ENCODE measurements at regions not wholly inside any gene's neighbourhood (a gene's known extent, or its start where the extent isn't known, plus 50 kb on each side); places are given as distances from the start of the nearest gene placed in this dataset.
"Not testable (repeated sequence)": the region's sequence is repeated elsewhere in the genome, so short reads cannot be mapped to it uniquely, and the experiment has no call there.

DNA sequence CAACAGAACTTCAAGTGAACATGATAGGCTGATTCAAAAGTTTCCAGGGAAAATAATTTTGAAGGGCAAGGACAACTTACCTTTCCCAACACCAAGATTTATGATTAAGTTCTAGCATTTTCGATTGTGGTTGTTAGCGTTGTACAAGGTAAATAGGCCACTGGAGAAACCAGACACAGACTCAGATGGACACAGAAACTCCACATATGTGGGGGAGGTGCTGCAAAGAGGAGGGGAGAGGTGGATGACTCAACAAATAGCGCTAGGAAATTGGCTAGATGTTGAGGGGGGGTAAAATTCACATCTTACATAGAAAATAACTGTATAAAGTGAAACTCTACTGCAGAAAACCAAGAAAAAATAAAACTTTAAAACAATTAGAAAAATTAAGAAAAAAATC lies 564.4 kb downstream of the MATN1 start:
- DNase-seq (ENCODE audit: low spot score): peak; percentile 18

DNA sequence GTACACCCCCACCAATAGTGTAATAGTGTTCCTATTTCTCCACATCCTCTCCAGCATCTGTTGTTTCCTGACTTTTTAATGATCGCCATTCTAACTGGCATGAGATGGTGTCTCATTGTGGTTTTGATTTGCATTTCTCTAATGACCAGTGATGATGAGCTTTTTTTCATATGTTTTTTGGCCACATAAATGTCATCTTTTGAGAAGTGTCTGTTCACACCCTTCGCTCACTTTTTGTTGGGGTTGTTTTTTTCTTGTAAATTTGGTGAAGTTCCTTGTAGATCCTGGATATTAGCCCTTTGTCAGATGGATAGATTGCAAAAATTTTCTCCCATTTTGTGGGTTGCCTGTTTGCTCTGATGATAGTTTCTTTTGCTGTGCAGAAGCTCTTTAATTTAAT lies 567.7 kb downstream of the MATN1 start:
- DNase-seq (ENCODE audit: low spot score): not testable (repeated sequence)

DNA sequence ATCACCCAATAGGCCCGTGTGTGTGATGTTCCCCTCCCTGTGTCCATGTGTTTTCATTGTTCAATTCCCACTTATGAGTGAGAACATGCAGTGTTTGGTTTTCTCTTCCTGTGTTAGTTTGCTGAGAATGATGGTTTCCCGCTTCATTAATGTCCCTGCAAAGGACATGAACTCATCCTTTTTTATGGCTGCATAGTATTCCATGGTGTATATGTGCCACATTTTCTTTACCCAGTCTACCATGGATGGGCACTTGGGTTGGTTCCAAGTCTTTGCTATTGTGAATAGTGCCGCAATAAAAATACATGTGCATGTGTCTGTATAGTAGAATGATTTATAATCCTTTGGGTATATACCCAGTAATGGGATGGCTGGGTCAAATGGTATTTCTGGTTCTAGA lies 568.1 kb downstream of the MATN1 start:
- not testable (repeated sequence) for DNase-seq (ENCODE audit: low spot score)

DNA sequence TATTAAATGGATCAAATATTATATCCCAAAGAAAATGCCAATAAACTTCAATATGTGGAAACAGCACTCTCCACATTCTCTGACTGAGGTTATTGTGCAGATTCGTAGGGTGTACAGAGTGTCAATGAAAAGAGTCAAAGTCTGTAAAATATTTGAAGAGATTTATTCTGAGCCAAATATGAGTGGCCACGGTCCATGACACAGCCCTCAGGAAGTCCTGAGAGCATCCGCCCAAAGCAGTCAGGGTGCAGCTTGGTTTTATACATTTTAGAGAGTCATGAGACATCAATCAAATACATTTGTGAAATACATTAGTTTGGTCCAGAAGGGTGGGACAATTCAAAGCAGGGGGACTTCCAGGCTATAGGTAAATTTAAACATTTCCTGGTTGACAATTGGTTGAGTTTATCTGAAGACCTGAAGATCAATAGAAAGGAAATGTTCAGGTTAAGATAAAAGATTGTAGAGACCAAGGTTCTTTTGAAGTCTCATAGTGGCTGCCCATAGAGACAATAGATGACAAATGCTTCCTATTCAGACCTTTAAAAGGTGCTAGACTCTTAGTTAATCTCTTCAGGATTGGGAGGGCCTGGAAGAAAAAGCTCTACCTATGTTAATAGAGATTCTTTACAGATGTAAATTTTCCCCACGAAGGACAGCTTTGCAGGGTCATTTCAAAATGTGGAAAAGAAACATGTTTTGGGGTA lies 569.5 kb downstream of the MATN1 start:
- DNase-seq (ENCODE audit: low spot score): no peak

DNA sequence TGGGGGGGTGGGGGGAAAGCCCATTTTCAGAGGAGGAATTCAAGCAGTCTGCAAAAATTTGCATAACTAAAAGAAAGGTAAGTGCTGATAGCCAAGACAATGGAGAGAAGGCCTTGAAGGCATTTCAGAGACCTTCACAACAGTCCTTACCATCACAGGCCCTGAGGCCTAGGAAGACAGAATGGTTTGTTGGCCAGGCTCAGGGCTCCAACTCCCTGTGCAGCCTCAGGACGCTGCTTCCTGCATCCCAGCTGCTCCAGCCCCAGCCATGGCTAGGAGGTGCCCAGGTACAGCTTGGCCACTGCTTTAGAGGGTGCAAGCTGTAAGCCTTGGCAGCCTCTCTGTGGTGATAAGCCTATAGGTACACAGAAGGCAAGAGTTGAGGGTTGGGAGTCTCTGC lies 571.6 kb downstream of the MATN1 start:
- no peak for DNase-seq (ENCODE audit: low spot score)

DNA sequence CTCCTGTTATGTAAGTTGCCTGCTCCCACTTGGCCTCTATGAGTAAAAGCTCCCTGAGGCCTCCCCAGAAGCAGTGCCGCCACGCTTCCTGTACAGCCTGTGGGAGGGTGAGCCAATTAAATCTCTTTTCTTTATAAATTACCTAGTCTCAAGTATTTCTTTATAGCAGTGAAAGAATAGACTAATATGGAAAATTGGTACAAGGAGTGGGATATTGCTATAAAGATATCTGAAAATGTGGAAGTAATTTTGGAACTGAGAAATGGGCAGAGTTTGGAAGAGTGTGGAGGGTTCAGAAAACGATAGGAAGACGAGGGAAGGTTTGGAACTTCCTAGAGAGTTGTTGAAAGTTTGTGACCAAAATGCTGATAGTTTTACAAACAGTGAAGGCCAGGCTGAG lies 572.3 kb downstream of the MATN1 start:
- DNase-seq (ENCODE audit: low spot score): no peak

DNA sequence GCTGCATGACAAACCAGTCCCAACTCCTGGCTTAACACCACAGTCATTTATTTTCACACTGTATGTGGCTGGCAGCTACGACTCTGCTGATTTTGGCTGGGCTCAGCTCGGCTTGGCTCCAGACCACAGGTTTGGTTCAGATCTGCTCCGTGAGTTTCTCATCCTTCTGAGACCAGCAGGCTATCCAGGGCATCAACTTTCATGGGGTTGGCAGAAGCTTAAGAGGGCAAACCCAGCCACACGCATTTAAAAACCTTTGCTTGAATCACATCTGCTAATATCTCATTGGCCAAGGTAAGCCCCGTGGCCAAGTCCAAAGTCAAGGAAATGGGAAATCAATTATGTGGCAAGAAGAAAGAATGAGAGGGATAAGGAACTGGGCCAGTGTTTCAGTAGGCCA lies 574.2 kb downstream of the MATN1 start:
- no peak for DNase-seq (ENCODE audit: low spot score)

DNA sequence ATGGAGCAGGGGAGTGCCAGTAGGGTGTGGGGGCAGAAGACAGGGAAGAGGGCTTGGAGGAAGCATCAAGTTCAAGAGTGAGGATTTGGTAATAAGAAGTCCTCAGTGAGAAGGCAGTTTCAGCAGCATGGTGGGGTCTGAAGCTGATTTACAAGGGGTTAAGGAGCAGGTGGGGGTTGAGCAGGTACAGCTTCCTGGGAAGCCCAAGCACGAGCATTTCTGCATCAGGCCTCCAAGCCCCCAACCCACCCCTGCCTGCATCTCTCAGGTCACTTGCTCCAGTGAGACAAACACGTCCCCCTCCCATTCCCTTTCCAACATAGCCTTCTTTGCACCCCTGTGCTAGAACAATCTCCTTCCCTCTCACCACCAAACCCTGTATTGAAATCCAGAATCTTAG lies 574.7 kb downstream of the MATN1 start:
- no peak for DNase-seq (ENCODE audit: low spot score)

DNA sequence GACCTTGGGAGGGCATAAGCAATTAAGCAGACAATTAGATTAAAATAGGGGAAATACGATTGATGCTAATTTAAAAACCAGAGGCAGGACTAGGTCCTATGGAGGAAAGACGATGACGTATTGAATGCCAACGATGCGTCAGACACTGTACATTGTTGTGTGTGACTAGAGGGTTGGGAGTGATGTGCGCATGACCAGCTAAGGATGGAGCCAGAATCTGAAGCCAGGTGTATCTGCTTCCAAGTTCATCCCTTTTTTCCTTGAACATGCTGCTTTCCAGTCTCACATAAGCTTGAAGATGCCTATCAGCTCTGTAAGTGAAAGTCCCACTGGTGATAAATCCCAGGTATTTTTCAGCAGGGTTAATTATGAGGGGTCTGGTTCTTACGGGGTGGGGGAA lies 576.2 kb downstream of the MATN1 start:
- DNase-seq (ENCODE audit: low spot score): no peak

DNA sequence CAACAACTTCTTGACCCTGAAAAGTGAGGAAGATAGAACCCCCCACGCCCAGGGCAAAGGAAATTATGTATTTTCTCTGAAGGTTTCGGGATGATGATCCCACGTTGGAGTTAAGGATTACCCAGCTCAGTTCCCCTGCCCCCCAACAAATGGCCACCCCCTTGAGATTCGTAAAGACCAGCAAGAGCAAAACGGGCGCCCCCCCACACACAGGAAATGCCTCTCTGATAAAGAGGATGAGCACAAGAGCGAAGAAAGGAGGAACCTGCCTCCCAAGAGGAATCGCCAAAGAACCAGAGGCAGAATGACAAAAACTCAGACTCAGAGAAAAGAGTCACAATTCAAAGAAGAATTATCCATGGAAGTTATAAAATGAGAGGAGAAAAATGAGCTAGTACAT lies 576.9 kb downstream of the MATN1 start:
- no peak for DNase-seq (ENCODE audit: low spot score)

DNA sequence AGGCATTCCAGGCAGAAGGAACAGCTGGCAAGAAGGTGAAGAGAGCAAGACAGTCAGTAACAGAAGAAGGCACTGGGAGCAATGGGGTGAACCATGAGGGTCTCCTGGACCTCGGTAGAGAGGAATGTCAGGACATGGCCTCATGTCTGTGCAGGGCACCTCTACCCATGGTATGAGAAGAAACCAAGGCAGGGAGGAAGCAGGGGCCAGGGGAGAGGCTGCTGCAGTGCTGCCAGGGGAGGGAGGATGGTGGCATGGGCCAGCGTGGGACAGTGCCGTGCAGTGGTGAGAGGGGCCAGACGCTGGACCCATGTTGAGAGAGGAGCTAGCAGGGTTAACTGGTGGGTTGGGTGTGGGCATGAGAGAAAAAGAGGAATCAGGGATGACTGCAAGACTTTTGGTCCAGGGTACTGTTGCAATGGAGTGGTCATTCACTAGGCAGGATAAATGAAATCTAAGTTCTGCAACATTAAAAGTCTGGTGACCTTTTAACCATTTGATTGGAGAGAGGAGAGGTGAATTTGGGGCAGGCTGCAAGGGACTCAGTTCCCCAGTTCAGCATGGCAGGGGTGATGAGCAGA lies 577.6 kb downstream of the MATN1 start:
- no peak for DNase-seq (ENCODE audit: low spot score)

DNA sequence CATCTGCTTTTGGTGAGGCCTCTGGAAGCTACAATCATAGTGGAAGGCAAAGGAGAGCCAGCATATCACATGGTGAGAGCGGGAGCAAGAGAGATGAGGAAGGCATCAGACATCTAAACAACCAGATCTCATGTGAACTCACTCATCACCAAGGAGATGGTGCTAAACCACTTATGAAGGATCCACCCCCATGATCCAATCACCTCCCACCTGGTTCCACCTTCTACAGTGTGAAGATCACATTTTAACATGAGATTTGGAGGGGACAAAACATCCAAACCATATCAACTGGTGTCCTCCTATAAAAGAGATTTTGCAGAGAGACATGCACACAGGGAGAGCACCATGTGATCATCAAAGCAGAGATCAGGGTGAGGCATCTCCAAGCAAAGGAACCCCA lies 578.6 kb downstream of the MATN1 start:
- DNase-seq (ENCODE audit: low spot score): no peak

DNA sequence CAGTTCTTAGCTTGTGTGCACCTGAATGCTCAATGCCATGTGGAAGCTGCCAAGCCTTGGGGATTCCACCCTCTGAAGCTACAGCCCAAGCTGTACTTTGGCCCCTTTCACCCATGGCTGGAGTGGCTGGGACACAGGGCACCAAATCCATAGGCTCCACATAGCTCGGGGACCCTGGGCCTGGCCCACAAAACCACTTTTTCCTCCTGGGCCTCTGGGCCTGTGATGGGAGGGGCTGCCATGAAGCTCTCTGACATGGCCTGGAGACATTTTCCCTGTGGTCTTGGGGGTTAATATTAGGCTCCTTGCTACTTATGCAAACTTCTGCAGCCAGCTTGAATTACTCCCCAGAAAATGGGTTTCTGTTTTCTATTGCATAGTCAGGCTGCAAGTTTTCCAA lies 579.9 kb downstream of the MATN1 start:
- DNase-seq (ENCODE audit: low spot score): no peak

DNA sequence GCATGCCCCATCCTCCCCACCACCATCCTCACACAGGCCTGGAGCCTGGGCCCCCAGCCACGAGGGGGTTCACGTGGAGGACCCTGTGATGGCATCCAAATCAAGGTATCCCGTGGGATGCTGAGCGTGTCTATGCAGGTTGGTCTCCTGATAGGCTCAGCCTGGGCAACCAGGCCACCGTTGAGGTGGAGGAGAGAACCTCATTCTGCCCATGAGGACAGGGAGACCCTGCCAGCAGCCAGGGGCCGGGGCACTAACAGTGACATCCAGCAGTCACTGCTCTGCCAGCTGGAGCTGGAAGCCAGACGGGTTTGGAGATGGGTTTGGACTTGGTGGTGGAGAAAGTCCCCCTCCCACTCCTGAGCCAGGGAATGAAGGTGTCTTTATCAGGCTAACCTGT lies 582.8 kb downstream of the MATN1 start:
- DNase-seq (ENCODE audit: low spot score): no peak

DNA sequence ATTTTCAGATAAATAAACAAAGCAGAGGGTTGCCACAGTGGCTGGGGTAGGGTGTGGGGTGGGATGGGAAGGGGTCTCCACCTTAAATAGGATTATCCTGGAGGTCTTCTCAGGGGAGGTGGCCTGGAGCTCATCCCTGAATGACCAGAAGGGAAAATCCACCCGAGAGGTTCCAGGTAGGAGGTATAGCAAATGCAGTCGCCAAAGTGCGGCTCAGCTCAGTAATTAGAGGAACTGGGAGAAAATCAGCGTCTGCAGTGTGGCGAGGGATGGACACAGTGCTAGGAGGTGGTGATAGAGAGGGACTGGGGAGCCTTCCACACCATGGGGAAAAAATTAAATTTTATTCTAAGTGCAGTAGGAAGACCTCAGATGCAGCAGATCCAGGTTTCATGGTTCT lies 584.5 kb downstream of the MATN1 start:
- no peak for DNase-seq (ENCODE audit: low spot score)

DNA sequence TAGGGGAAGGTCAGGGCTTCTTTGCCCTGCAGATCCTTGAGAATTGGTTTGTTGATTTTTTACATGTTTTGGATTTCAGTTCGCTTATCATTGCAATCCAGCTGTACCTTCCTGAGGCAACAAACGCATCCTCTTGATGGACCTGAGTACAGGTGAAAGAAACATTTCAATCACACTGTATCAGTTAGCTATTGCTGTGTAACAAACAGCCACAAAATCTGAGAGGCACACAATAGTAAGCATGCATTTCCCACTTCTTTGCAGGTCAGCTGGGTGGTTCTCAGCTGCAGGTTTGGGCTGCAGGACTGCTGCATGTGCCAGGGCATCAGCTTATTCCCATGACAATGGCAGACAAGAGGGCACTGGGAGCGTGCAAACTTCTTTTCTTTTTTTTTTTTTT lies 586.4 kb downstream of the MATN1 start:
- no peak for DNase-seq (ENCODE audit: low spot score)

DNA sequence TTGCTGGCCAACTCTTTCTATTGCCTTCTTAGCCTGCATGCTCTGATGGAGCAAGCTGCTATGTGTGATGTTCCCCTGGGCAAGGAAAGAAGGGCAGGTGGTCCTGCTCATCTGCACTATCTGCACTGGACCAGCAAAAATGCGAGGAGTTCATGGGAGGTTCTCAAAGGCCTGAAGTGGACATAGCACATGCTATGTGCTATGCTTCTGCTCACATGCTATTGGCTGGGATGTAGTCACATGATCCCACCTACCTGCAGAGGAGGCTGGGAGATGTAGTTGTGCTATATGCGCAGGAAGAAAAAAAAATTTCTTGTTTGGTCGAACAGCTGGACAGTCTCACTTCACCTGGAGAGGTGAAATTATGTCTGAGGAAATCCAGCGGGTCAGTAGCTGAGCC lies 587.7 kb downstream of the MATN1 start:
- DNase-seq (ENCODE audit: low spot score): no peak

DNA sequence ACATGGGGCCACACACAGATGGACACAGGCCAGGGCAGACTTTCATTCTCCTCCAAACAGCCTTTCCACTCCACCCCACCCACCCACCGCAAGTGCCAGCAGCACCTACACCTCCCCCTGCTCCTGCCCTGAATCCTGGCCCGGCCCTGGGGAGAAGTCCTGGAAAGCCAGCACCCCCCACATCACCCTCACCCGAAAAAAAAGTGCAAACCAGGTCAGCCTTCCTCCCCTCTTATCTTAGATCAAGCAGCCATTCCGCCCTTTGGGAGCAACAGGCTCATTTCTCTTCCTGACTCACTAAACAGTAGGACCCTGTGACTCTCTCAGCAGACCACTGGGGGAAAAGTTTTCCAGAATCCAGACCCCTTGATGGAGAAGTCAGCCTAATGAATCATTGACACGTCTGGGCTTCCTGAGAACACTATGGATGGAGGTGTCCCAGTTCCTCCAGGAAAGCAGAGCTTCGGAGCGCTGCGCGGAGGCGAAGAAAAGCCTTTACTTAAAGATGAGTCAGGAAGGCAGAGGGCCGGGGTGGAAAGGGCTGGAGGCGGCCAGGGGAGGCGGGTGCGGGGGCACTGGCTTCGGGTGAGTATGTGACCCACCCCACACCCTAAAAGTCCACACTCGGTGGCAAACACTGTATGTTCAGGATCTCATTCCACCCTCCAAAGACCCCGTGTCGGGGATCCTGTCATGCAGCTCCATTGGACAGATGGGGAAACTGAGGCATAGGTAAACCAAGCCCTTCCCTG lies 588.7 kb downstream of the MATN1 start:
- DNase-seq (ENCODE audit: low spot score): no peak

DNA sequence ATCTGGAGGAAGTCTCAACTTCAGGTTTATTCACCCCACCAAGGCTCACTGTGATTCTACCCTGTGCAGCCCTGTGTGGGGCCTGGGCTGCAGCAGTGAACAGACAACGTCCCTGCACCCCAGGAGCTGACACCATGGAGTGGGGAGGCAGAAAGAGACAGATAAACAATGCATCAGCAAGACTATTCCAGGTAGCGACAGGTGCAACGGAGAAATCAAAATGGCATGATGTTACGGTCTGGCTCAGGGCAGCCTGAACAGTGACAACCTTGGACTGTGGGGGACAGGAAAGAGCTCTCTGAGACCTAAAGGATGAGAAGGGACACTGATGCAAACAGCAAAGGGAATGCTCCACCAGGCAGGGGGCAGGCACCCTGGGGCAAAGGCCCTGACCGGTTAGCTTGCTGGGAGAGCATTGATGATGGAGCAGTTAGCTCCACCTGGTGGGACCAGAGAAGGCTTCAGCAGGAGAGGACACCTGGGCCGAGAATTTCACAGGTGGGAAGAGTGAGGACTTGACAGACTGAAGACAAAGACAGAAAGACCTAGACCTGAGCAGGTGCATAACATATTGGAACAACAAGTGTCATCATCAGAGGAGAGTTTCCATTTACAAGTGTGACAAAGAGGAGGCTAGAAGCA lies 589.9 kb downstream of the MATN1 start:
- DNase-seq (ENCODE audit: low spot score): no peak

DNA sequence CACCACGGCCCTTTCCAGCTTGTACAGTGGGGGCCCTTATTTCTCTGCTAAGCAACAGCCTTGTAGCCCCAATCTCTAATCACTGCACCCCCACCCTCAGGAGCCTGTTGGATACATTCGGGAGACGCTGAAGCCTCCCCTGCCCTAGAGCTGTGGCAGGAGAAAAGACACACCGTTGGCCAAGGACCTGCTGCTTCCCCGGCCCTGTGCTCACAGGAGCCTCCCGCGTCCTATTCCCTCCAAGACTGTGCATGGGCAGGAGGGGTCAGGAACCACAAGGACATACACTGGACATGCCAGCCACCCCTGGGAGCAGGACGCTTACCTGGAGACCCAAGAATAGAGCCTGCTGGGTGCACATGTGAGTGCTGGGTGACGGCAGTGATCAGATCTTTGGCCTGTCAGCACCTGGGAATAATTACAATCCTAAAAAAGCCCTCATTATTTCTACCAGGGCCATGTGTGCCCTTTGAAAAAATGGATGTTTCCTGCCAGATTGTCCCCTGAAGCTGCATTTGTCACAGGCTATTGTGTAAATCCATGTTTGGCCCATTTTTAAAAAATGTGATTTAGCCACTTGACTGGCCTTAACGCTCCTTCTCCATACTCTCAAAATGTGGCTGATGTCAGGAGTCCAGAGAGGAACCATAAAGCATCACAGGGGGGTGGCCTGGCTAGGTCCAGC lies 590.6 kb downstream of the MATN1 start:
- DNase-seq (ENCODE audit: low spot score): no peak

DNA sequence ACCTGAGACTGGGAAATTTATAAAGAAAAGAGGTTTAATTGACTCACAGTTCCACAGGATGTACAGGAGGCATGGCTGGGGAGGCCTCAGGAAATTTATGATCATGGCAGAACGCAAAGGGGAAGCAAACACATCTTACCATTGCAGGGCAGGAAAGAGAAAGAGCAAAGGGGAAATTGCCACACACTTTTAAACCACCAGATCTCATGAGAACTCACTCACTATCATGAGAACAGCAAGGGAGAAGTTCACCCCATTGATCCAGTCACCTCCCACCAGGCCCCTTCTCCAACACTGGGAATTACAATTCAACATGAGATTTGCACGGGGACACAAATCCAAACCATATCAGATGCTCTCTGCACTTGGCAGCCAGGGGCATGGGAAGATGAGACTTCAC lies 592.8 kb downstream of the MATN1 start:
- not testable (repeated sequence) for DNase-seq (ENCODE audit: low spot score)

DNA sequence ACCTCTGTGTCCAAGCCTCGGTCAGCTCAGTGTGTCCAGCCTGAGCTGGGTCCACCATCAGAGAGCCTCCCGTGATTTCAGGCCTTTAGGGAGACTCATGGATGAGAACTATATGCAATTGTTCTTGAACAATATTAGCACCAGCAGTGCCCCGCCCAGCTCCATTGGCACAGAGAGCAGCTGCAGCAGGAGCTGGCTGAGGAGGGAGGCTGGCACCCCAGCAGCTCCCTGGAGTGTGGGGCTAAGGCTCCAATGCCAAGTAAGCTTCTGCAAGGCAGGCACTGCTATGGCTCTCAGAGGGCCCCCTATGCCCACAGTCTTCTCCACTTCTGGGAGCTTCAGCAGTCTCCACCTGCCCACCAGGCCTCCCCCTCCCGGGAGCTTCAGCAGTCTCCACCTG lies 593.3 kb downstream of the MATN1 start:
- no peak for DNase-seq (ENCODE audit: low spot score)

All from H4 (cell line).